ENCODE measurements at regions not wholly inside any gene's neighbourhood (a gene's known extent, or its start where the extent isn't known, plus 50 kb on each side); places are given as distances from the start of the nearest gene placed in this dataset.

DNA sequence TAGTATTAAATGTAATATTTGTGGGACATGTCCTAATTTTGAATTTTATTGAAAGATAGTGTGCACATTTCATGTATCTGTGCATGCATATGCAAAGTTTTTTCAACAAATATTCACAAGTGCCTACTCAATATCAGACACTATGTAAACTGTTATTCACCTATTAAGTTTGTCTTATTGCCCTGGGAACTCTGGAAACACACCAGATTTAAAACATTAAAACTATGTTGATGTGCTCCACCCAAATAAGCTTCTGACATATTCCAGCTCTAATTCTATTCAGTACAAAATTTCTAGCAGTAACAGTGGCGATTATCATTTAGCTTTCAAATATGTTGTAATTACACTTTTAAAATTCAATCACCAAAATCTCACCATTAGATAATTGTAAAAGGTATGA lies 183.1 kb upstream of the TTC29 start:
- ATAC-seq: no peak
- Histone ChIP-seq H3K27ac (no peak overlapping the region), H3K36me3 (no peaks in the 10 kb centered on the region), H3K4me3 (no peak overlapping the region), H3K27me3 (no peaks in the 10 kb centered on the region), H3K9me3 (no peaks in the 10 kb centered on the region), H3K4me1 (no peaks in the 10 kb centered on the region)
- TF ChIP-seq POLR2AphosphoS5 (IDR thresholded peaks at IDR 0.05) (no peak), POLR2A (IDR thresholded peaks at IDR 0.05) (no peak), EP300 (IDR thresholded peaks at IDR 0.05) (no peak)
- WGBS, 2 donors (ENCODE audit: low coverage in 1 of 2): 18 to 78% methylated on average over 1 of the region's 1 CpG

DNA sequence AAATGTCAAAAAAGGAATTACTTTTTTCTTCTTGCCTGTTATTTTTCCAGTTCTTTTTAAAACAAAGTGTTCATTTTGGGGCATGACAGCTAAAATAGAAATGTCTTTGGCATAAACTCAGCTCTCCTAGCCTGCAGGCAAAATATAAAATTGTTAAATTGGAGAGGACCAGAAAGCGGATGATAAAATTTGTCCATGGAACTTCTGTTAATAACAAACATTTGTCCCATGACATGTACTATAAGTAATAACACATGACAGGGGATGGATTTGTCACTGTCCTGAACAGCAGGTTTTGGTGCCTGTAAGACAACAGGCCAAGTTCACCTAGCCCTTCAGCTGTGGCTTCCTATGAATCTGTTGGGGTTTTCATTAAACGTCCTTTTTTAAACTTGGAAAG lies 184.0 kb upstream of the TTC29 start:
- Histone ChIP-seq H3K4me1 (no peaks in the 10 kb centered on the region), H3K4me3 (no peak overlapping the region), H3K27ac (no peak overlapping the region), H3K9me3 (no peaks in the 10 kb centered on the region), H3K36me3 (no peaks in the 10 kb centered on the region), H3K27me3 (no peaks in the 10 kb centered on the region)
- no peak for TF ChIP-seq POLR2AphosphoS5 (IDR thresholded peaks at IDR 0.05)
- no peak for TF ChIP-seq POLR2A (IDR thresholded peaks at IDR 0.05)
- TF ChIP-seq, protein P1, sequence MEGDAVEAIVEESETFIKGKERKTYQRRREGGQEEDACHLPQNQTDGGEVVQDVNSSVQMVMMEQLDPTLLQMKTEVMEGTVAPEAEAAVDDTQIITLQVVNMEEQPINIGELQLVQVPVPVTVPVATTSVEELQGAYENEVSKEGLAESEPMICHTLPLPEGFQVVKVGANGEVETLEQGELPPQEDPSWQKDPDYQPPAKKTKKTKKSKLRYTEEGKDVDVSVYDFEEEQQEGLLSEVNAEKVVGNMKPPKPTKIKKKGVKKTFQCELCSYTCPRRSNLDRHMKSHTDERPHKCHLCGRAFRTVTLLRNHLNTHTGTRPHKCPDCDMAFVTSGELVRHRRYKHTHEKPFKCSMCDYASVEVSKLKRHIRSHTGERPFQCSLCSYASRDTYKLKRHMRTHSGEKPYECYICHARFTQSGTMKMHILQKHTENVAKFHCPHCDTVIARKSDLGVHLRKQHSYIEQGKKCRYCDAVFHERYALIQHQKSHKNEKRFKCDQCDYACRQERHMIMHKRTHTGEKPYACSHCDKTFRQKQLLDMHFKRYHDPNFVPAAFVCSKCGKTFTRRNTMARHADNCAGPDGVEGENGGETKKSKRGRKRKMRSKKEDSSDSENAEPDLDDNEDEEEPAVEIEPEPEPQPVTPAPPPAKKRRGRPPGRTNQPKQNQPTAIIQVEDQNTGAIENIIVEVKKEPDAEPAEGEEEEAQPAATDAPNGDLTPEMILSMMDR (IDR thresholded peaks at IDR 0.05): no peak
- TF ChIP-seq EP300 (IDR thresholded peaks at IDR 0.05): no peak
- 66 to 71% methylated on average over 1 to 2 of the region's 2 CpGs for WGBS, 2 donors (ENCODE audit: low coverage in 1 of 2)
- no peak for ATAC-seq

DNA sequence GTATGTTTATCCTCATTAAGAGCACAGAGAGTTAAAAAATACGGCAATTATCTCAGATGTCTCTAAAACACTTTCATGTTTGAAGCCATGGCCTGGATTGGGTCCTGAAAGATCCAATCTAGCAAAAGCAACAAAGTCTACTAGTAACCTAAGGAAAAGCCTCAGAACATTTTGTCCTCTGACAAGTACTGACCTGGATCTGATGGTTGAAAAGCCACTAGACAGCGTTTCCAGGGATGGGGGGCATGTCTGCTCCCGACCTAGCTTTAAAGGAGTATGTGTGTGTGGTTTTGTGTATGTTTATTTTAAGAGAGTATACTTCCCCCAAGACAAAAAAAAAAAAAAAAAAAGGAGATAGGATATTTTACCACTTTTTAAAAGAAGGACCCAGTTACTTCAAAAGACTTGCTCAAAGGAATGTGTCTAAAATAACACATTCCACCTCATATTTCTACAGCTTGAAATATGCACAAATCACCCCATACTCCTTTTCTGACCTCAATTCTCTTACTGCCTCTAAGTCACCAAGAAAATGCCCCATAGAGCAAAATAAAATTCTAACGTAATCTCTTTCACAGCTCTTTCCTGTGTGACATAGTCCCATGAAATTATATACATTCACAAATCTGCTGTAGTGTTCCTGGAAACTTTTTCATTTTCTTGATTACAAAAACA lies 189.0 kb upstream of the TTC29 start:
- Histone ChIP-seq H3K27ac (no peak overlapping the region), H3K27me3 (no peaks in the 10 kb centered on the region), H3K4me1 (peaks cover 0 to 12% (median 0%) of the 10 kb centered on the region in 3 donors), H3K4me3 (no peak overlapping the region), H3K9me3 (no peaks in the 10 kb centered on the region), H3K36me3 (no peaks in the 10 kb centered on the region)
- ATAC-seq: no peak
- TF ChIP-seq POLR2A (IDR thresholded peaks at IDR 0.05): no peak
- WGBS, 2 donors (ENCODE audit: low coverage in 1 of 2): 74 to 81% methylated on average over 2 to 4 of the region's 4 CpGs

DNA sequence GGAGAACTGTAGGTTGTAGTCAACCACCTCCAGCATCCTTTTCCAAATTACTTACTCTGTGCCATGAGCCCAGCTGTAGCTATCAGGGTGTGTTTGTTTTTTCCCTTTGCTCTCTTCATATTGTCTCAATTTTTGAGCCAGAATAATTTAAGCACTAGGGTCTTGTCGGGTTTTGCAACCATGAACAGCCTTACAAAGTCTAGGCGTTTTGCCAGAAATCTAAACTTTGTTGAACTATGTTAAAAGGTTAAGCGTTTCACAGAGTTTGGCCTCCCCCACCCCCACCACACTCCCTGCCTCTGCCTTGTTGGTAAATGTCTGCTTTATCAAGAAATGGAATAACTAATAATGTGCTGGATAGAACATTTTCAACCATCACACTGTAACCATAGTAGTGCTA lies 190.6 kb upstream of the TTC29 start:
- WGBS, 2 donors (ENCODE audit: low coverage in 1 of 2): 14 to 21% methylated on average over 3 of the region's 3 CpGs
- no peak for ATAC-seq
- H3K27ac ChIP-seq: peak overlapping the region in 1 of 4 donors; percentile 18
- no peak overlapping the region for H3K4me3 ChIP-seq
- H3K9me3 ChIP-seq: no peaks in the 10 kb centered on the region
- H3K27me3 ChIP-seq: no peaks in the 10 kb centered on the region
- H3K36me3 ChIP-seq: no peaks in the 10 kb centered on the region
- TF ChIP-seq POLR2AphosphoS5 (IDR thresholded peaks at IDR 0.05) (no peak), POLR2A (IDR thresholded peaks at IDR 0.05) (no peak), EP300 (IDR thresholded peaks at IDR 0.05) (no peak)
- TF ChIP-seq, protein P1 (IDR thresholded peaks at IDR 0.05): no peak
- peaks cover 0 to 12% (median 0%) of the 10 kb centered on the region in 3 donors for H3K4me1 ChIP-seq

GRCh38 chr4:147136751-147137150 lies 191.1 kb upstream of the TTC29 start:
- ATAC-seq: no peak
- WGBS, 2 donors (ENCODE audit: low coverage in 1 of 2): 36 to 56% methylated on average over 3 to 5 of the region's 5 CpGs
- no peaks in the 10 kb centered on the region for H3K9me3 ChIP-seq
- H3K4me3 ChIP-seq: no peak overlapping the region
- H3K36me3 ChIP-seq: no peaks in the 10 kb centered on the region
- peaks cover 0 to 12% (median 0%) of the 10 kb centered on the region in 3 donors for H3K4me1 ChIP-seq
- H3K27ac ChIP-seq: no peak overlapping the region
- H3K27me3 ChIP-seq: no peaks in the 10 kb centered on the region
- no peak for TF ChIP-seq EP300 (IDR thresholded peaks at IDR 0.05)

GRCh38 chr4:147137280-147137679 lies 191.6 kb upstream of the TTC29 start:
- no peak for ATAC-seq
- Histone ChIP-seq H3K36me3 (no peaks in the 10 kb centered on the region), H3K4me3 (no peak overlapping the region), H3K9me3 (no peaks in the 10 kb centered on the region), H3K27ac (no peak overlapping the region), H3K4me1 (peaks cover 0 to 12% (median 0%) of the 10 kb centered on the region in 3 donors), H3K27me3 (no peaks in the 10 kb centered on the region)
- WGBS, 2 donors (ENCODE audit: low coverage in 1 of 2): 74 to 94% methylated on average over 2 to 3 of the region's 3 CpGs
- TF ChIP-seq POLR2AphosphoS5 (IDR thresholded peaks at IDR 0.05) (no peak), EP300 (IDR thresholded peaks at IDR 0.05) (no peak), POLR2A (IDR thresholded peaks at IDR 0.05) (no peak)
- TF ChIP-seq, protein P1 (IDR thresholded peaks at IDR 0.05): no peak
